ENCODE measurements at regions not wholly inside any gene's neighbourhood (a gene's known extent, or its start where the extent isn't known, plus 50 kb on each side); places are given as distances from the start of the nearest gene placed in this dataset.

DNA sequence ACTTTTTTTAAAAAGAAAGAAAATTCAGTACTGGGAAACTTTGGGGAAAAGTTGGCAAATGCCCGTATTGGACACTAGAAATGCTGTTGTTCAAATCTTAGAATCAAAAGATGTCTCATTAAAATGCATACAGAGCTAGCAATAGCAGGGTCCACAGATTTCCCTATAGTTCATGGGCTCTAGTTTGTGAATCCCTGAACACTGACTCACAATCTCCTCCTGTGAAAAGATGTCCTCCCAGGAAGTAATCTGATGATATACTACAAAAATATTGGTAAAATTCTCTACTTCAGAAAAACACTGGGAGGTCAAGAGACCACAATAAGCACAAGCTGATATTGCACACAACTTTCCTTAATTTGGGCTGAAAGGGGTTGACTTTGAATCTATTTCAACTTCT, 568.4 kb upstream of the ZNF385D start:
- H3K36me3 ChIP-seq (replicated peaks in 1 of 2; ENCODE audit: control insufficient read depth in 1 of 2, insufficient read depth in 2 of 2, low read length in 2 of 2) = no peaks in the 10 kb centered on the region
- no peaks in the 10 kb centered on the region for H4K20me1 ChIP-seq (ENCODE audit: insufficient read depth, low read length)
- no peak overlapping the region for H3K4me2 ChIP-seq (ENCODE audit: low read depth, low read length)
- no peak overlapping the region for H3K27ac ChIP-seq (ENCODE audit: extremely low read length, insufficient read depth, low read length)
- H2AFZ ChIP-seq (ENCODE audit: low read length) = no peak overlapping the region
- no peak overlapping the region for H3K9ac ChIP-seq (ENCODE audit: insufficient read depth, low read depth, low read length)
- no peaks in the 10 kb centered on the region for H3K79me2 ChIP-seq (ENCODE audit: insufficient read depth, low read length)
- TF ChIP-seq NFE2L1 (CRISPR knock-in tag; IDR thresholded peaks at IDR 0.05; ENCODE audit: borderline replicate concordance) (no peak), ZNF326 (CRISPR knock-in tag; IDR thresholded peaks at IDR 0.05; ENCODE audit: borderline replicate concordance) (no peak), ZNF432 (CRISPR knock-in tag; IDR thresholded peaks at IDR 0.05; ENCODE audit: borderline replicate concordance) (no peak), ZNF44 (CRISPR knock-in tag; IDR thresholded peaks at IDR 0.05) (no peak), TCF7L2 (IDR thresholded peaks at IDR 0.05; ENCODE audit: low read depth, low read length) (no peak), EEA1 (CRISPR knock-in tag; IDR thresholded peaks at IDR 0.05; ENCODE audit: borderline replicate concordance) (no peak)
- TF ChIP-seq, protein P1, sequence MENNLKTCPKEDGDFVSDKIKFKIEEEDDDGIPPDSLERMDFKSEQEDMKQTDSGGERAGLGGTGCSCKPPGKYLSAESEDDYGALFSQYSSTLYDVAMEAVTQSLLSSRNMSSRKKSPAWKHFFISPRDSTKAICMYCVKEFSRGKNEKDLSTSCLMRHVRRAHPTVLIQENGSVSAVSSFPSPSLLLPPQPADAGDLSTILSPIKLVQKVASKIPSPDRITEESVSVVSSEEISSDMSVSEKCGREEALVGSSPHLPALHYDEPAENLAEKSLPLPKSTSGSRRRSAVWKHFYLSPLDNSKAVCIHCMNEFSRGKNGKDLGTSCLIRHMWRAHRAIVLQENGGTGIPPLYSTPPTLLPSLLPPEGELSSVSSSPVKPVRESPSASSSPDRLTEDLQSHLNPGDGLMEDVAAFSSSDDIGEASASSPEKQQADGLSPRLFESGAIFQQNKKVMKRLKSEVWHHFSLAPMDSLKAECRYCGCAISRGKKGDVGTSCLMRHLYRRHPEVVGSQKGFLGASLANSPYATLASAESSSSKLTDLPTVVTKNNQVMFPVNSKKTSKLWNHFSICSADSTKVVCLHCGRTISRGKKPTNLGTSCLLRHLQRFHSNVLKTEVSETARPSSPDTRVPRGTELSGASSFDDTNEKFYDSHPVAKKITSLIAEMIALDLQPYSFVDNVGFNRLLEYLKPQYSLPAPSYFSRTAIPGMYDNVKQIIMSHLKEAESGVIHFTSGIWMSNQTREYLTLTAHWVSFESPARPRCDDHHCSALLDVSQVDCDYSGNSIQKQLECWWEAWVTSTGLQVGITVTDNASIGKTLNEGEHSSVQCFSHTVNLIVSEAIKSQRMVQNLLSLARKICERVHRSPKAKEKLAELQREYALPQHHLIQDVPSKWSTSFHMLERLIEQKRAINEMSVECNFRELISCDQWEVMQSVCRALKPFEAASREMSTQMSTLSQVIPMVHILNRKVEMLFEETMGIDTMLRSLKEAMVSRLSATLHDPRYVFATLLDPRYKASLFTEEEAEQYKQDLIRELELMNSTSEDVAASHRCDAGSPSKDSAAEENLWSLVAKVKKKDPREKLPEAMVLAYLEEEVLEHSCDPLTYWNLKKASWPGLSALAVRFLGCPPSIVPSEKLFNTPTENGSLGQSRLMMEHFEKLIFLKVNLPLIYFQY (CRISPR knock-in tag; IDR thresholded peaks at IDR 0.05; ENCODE audit: borderline replicate concordance) = no peak
- TF ChIP-seq, protein P2, sequence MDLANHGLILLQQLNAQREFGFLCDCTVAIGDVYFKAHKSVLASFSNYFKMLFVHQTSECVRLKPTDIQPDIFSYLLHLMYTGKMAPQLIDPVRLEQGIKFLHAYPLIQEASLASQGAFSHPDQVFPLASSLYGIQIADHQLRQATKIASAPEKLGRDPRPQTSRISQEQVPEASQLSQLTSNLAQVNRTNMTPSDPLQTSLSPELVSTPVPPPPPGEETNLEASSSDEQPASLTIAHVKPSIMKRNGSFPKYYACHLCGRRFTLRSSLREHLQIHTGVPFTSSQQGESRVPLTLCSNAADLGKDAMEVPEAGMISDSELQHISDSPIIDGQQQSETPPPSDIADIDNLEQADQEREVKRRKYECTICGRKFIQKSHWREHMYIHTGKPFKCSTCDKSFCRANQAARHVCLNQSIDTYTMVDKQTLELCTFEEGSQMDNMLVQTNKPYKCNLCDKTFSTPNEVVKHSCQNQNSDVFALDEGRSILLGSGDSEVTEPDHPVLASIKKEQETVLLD (CRISPR knock-in tag; IDR thresholded peaks at IDR 0.05; ENCODE audit: low read depth) = no peak
- H3K9me3 ChIP-seq (ENCODE audit: low read length) = no peaks in the 10 kb centered on the region
- 3% methylated on average over 1 of the region's 1 CpG for WGBS (ENCODE audit: low lambda C conversion rate)
- BruUV-seq (replicated peaks) = no TSS peak
- DNase-seq (ENCODE audit: low spot score) = no peak
- ATAC-seq = no peak
- in situ Hi-C loops (cut with HindIII; ENCODE audit: extremely low pct_ligation_motif_present, low pct_unique_long_range_greater_than_20kb) = no loop called here
- H3K4me1 ChIP-seq (ENCODE audit: insufficient read depth, low read length) = no peaks in the 10 kb centered on the region
- no peak for FAIRE-seq
- intact Hi-C loops (cut with micrococcal nuclease; ENCODE audit: unreplicated experiment) = no loop called here
- ChIA-PET POLR2A (no interaction called here), CTCF (ENCODE audit: low intra/inter-chr PET ratio, low total read pairs) (no interaction called here)
- H3K4me3 ChIP-seq (replicated peaks in 1 of 3; ENCODE audit: insufficient read depth in 1 of 3, low read depth in 2 of 3, low read length in 3 of 3) = no peak overlapping the region
- H3K27me3 ChIP-seq (ENCODE audit: control insufficient read depth in 1 of 2, insufficient read depth in 2 of 2, low read length in 2 of 2) = no peaks in the 10 kb centered on the region

Data from HepG2 (cell line).